Mononuclear cell (primary cell): ENCODE measurements at regions not wholly inside any gene's neighbourhood (a gene's known extent, or its start where the extent isn't known, plus 50 kb on each side); places are given as distances from the start of the nearest gene placed in this dataset.

Source experiments
- H3K27me3 ChIP-seq: 2 replicates; pipeline ENCODE4 v1.6.0; 2011; ENCODE audit warnings: low read length, control low read depth; ENCODE audit not compliant: insufficient read depth
- H3K4me1 ChIP-seq: 2 replicates; pipeline ENCODE4 v1.5.1; 2011; ENCODE audit warnings: mild to moderate bottlenecking, low read length, control low read depth; ENCODE audit not compliant: insufficient read depth
- H3K4me3 ChIP-seq: 2 replicates; pipeline ENCODE4 v1.5.1; 2011; ENCODE audit warnings: mild to moderate bottlenecking, low read length, moderate library complexity
- H3K9me3 ChIP-seq: 2 replicates; pipeline ENCODE4 v1.5.1; 2011; ENCODE audit warnings: low read depth, mild to moderate bottlenecking, control low read depth, low read length

GRCh38 chr11:80041136-80042000 is 600.5 kb upstream of the TENM4 start:
- H3K9me3 ChIP-seq = no peaks in the 10 kb centered on the region
- no peaks in the 10 kb centered on the region for H3K4me1 ChIP-seq
- H3K27me3 ChIP-seq = no peaks in the 10 kb centered on the region
- H3K4me3 ChIP-seq = no peak overlapping the region

- Histone ChIP-seq H3K27me3 (no peaks in the 10 kb centered on the region), H3K9me3 (no peaks in the 10 kb centered on the region), H3K4me3 (no peak overlapping the region), H3K4me1 (no peaks in the 10 kb centered on the region)
These were observed 594.0 kb upstream of the TENM4 start for GRCh38 chr11:80034801-80035200.

GRCh38 chr11:80031014-80031600 is 590.3 kb upstream of the TENM4 start:
- H3K4me1 ChIP-seq = no peaks in the 10 kb centered on the region
- no peak overlapping the region for H3K4me3 ChIP-seq
- no peaks in the 10 kb centered on the region for H3K9me3 ChIP-seq
- H3K27me3 ChIP-seq = no peaks in the 10 kb centered on the region

- Histone ChIP-seq H3K4me3 (no peak overlapping the region), H3K27me3 (no peaks in the 10 kb centered on the region), H3K4me1 (no peaks in the 10 kb centered on the region), H3K9me3 (no peaks in the 10 kb centered on the region)
These were observed 588.2 kb upstream of the TENM4 start for GRCh38 chr11:80028998-80029397.

- Histone ChIP-seq H3K4me1 (no peaks in the 10 kb centered on the region), H3K4me3 (no peak overlapping the region), H3K9me3 (no peaks in the 10 kb centered on the region), H3K27me3 (no peaks in the 10 kb centered on the region)
These were observed 583.3 kb upstream of the TENM4 start for GRCh38 chr11:80024119-80024518.

- Histone ChIP-seq H3K27me3 (no peaks in the 10 kb centered on the region), H3K4me3 (no peak overlapping the region), H3K4me1 (no peaks in the 10 kb centered on the region), H3K9me3 (no peaks in the 10 kb centered on the region)
These were observed 582.6 kb upstream of the TENM4 start for GRCh38 chr11:80023386-80023785.

- Histone ChIP-seq H3K27me3 (no peaks in the 10 kb centered on the region), H3K9me3 (no peaks in the 10 kb centered on the region), H3K4me3 (no peak overlapping the region), H3K4me1 (no peaks in the 10 kb centered on the region)
These were observed 569.7 kb upstream of the TENM4 start for GRCh38 chr11:80010536-80010935.

- no peaks in the 10 kb centered on the region for H3K9me3 ChIP-seq
- H3K27me3 ChIP-seq = no peaks in the 10 kb centered on the region
- no peaks in the 10 kb centered on the region for H3K4me1 ChIP-seq
- H3K4me3 ChIP-seq = no peak overlapping the region
These were observed 568.3 kb upstream of the TENM4 start for GRCh38 chr11:80009081-80009480.

- H3K4me3 ChIP-seq = no peak overlapping the region
- no peaks in the 10 kb centered on the region for H3K9me3 ChIP-seq
- H3K27me3 ChIP-seq = no peaks in the 10 kb centered on the region
- no peaks in the 10 kb centered on the region for H3K4me1 ChIP-seq
These were observed 566.8 kb upstream of the TENM4 start for GRCh38 chr11:80007616-80008015.

- H3K27me3 ChIP-seq = no peaks in the 10 kb centered on the region
- H3K4me1 ChIP-seq = no peaks in the 10 kb centered on the region
- H3K9me3 ChIP-seq = no peaks in the 10 kb centered on the region
- H3K4me3 ChIP-seq = no peak overlapping the region
These were observed 549.3 kb upstream of the TENM4 start for GRCh38 chr11:79990141-79990540.

- Histone ChIP-seq H3K27me3 (no peaks in the 10 kb centered on the region), H3K4me3 (no peak overlapping the region), H3K9me3 (no peaks in the 10 kb centered on the region), H3K4me1 (no peaks in the 10 kb centered on the region)
These were observed 541.4 kb upstream of the TENM4 start for GRCh38 chr11:79982185-79982584.

GRCh38 chr11:79980916-79981315 is 540.1 kb upstream of the TENM4 start:
- no peaks in the 10 kb centered on the region for H3K9me3 ChIP-seq
- H3K4me3 ChIP-seq = no peak overlapping the region
- H3K27me3 ChIP-seq = no peaks in the 10 kb centered on the region
- no peaks in the 10 kb centered on the region for H3K4me1 ChIP-seq

- Histone ChIP-seq H3K9me3 (no peaks in the 10 kb centered on the region), H3K4me1 (no peaks in the 10 kb centered on the region), H3K27me3 (no peaks in the 10 kb centered on the region), H3K4me3 (no peak overlapping the region)
These were observed 533.1 kb upstream of the TENM4 start for GRCh38 chr11:79973721-79974617.

- H3K27me3 ChIP-seq = no peaks in the 10 kb centered on the region
- no peaks in the 10 kb centered on the region for H3K9me3 ChIP-seq
- H3K4me1 ChIP-seq = no peaks in the 10 kb centered on the region
- no peak overlapping the region for H3K4me3 ChIP-seq
These were observed 530.4 kb upstream of the TENM4 start for GRCh38 chr11:79971255-79971654.

GRCh38 chr11:79966592-79966991 is 525.8 kb upstream of the TENM4 start:
- Histone ChIP-seq H3K4me3 (no peak overlapping the region), H3K9me3 (no peaks in the 10 kb centered on the region), H3K4me1 (no peaks in the 10 kb centered on the region), H3K27me3 (no peaks in the 10 kb centered on the region)
